ENCODE measurements at regions not wholly inside any gene's neighbourhood (a gene's known extent, or its start where the extent isn't known, plus 50 kb on each side); places are given as distances from the start of the nearest gene placed in this dataset.

DNA sequence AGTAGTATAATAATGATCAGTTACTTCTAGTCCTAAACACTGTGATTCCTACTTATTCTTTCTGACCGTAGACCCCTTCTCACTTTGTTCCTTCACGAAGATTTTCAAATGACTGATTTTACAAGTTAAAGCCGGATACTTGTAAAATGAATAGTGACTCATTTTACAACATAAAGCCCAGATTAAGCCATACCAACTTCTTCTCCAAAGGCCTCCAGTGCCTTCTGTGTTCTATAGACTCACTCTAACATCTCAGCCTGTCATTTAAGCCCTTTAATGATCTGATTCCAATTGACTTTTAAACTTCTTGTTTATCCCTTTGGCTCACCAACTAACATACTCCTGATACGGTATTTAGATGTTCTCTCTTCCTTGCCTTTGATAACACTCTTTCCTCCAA, 480.0 kb upstream of the HS3ST1 start:
- no peak for DNase-seq (ENCODE audit: low read depth)

DNA sequence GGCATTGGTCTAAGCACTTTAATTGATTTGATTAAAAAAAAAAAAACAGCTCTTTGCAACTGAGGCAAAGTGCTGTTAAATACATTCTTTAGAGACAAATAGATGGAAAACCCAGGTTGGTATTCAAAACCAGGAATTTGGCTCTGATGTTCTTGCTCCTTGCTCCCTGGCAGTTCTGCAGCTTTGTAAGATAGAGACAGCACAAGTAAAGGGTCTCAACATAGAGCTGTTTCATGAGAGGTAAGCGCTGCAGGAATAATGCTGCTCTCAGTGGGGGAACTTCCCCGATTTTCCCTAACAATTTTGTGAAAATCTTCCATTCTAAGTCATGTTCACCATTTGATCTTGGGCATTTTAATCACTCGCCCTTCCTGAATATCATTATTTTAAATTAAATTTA, 479.5 kb upstream of the HS3ST1 start:
- no peak for DNase-seq (ENCODE audit: low read depth)

DNA sequence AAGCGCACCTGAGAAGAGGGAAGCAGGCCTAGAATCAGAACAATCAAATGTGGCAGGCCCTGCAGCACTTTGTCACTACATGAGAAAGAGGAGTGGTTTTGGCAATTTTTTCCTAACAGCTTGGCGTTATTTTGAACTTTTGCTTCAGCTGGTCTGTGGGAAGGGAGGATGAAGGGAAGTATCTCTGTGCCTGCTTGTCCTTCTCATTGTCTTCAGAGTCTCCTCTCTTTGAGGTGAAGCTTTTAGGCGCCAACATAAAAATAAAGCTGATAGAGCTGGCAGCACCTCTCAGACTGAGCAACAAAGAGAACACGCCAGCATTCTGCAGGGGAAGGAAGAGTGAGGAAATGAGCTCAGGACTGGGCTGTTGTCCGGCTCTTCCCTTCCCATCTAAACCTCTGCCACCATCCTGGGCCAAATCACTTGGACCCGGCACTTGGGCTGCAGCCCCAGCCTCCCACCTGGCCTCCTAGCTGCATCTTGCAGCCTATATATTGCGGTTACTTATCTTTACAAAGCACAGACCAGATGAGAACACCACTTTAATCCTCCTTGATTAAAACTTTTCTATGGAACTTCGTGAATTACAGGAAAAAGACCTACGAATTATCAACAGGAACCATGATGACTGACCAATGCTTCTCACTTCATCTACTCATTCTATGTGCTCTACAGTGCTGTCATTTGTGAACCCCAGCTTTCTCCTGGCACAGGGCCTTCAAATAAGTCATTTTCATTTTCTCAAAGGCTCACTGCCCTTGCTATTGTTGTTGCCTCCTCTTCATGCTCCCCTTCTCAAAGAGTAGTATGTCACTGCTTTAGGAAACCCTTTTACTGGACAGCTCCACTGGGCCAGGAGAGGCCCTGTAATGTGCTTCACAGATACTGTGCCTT, 476.4 kb upstream of the HS3ST1 start:
- no peak for DNase-seq (ENCODE audit: low read depth)

GRCh38 chr4:11904117-11904535, 475.4 kb upstream of the HS3ST1 start:
- peak; percentile 3 for DNase-seq (ENCODE audit: low read depth)

GRCh38 chr4:11901089-11901488, 472.4 kb upstream of the HS3ST1 start:
- DNase-seq (ENCODE audit: low read depth): no peak

- DNase-seq (ENCODE audit: low read depth): no peak
Measured at GRCh38 chr4:11900359-11900758, 471.7 kb upstream of the HS3ST1 start.

DNA sequence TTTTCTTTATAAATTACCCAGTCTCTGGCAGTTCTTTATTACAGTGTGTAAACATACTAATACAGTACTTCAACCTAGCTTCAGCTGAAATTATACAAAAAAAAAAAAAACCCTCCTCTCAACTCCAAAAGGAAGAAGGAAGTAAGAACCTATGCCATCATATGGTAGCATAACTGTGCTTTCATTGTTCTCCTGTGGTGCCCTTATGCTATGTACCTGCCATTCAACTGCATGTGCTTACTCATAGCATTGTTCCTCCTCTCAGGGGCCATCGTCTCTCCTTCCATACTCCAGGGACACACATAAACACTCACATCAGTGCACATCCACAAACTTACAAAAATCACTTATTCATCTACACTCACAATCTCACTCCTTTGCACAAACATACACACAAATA, 470.1 kb upstream of the HS3ST1 start:
- DNase-seq (ENCODE audit: low read depth): no peak

DNA sequence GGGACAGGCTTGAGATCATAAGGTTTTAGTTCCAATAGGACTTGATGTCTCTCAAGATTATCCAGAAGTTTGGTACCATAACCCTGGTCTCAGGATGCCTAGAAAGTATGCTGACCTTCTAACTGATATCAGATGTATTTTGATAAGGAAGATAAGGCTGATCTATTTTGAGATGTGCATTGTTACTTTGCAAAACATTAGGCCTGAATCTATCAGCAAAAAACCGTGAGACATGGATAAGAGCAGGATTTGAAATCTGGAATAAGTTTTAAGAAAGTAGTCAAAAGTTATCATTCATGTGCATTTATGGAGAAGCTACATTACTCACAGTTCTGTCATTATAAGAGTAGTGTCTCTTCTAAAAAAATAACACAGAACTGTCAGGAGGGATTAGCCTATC, 467.1 kb upstream of the HS3ST1 start:
- DNase-seq (ENCODE audit: low read depth): no peak

DNA sequence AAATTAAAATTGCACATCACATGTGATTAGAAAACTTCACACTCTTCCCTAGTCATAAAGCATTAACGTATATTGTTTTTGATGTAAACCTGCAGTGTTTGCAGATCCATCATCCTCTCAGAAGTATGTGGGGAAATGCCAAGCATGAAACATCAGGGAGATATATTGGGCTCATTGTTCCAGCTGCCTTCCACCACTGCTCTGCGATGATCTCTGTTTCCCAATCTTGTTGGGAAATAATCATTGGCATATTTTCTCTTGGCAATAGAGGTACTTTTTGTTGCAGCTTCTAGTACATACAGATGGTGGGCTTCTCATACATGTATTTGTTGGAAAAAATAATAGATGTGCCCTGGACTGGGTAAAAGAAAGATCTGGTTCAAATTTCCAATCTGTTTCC, 466.3 kb upstream of the HS3ST1 start:
- DNase-seq (ENCODE audit: low read depth): no peak

GRCh38 chr4:11894221-11894620, 465.5 kb upstream of the HS3ST1 start:
- DNase-seq (ENCODE audit: low read depth): no peak

DNA sequence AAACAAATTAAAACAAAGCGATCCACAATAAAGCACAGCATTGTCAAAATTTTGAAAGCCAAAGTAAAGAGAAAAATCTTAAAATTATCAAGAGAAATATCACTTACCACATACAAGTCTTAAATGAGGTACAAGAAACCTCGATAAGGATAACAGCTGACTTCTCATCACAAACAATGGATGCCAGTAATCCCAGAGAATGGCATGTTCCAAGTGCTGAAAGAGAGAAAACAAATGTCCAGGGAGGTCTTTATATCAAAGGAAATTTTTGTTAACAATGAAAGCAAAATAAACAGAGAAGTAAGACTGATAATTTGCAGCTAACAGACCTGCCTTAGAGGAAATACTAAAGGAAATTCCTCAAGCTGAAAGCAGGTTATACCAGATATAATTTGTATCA, 460.4 kb upstream of the HS3ST1 start:
- DNase-seq (ENCODE audit: low read depth): no peak

DNA sequence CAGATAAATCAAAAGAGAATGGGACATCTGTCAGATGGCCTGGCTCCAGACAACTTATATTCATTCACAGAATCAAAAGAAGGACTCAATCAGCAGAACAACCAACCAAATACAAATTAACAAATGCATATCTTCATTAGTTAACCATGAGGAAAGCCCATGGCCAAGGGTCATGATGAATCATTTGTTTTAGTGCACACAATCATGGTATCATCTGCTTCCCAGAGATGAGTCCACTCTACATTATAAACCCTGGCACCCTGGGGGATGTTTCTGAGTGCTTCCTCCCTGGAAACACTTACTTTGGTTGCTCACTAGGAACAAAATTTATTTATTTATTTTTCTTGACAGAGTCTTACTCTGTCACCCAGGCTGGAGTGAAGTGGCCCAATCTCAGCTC, 453.3 kb upstream of the HS3ST1 start:
- DNase-seq (ENCODE audit: low read depth): no peak

- no peak for DNase-seq (ENCODE audit: low read depth)
Measured at GRCh38 chr4:11881364-11881763, 452.7 kb upstream of the HS3ST1 start.

DNA sequence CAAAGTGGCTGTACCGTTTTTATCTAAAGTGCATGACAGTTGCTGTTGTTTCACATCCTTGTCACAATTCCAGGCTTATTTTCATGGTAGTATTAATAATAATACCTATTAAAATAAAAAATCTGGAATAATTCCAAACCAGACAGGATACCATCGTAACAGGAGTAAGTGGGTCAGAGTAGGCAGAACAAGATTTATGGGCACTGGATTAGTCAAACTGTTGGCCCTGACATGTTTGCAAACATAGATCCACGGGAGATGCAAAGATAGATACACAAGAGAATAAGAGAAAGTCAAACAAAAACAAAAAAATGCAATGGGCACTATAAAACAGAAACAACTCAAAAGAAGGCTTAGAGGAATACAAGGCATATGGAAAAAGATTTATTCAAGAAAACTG, 449.5 kb upstream of the HS3ST1 start:
- DNase-seq (ENCODE audit: low read depth): no peak

DNA sequence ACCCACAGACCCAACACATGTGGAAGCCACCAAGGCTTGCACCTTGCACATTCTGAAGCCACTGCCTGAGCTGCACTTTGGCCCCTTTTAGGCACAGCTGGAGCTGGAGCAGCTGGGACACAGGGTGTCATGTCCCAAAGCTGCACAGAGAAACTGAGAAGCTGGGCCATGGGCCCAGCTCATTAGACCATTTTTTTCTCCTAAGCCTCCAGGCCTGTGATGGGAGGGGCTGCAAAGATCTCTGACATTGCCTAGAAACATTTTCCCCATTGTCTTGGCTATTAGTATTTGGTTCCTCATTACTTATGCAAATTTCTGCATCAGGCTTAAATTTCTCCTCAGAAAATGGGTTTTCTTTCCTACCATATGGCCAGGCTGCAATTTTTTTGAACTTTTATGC, 447.4 kb upstream of the HS3ST1 start:
- no peak for DNase-seq (ENCODE audit: low read depth)

- no peak for DNase-seq (ENCODE audit: low read depth)
Measured at GRCh38 chr4:11869191-11869870, 440.6 kb upstream of the HS3ST1 start.

DNA sequence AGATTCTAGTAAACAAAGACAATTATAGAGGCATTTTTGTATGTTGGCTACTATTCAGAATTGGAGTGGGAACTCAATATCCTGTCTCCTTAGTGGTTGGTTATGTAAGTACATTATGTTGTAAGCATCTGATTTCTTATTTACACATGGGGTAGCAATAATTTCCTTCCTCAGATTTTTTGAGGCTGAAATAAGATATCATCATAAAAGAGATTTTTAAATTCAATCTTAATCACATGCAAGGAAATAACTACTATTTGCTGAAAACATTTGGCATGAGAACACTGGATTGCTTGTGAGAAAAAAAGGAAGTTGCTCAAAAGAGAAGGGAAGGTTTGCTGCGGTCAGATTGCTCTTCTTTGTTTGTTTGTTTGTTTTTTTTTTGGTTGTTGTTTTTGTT, 437.7 kb upstream of the HS3ST1 start:
- DNase-seq (ENCODE audit: low read depth): no peak

- DNase-seq (ENCODE audit: low read depth): no peak
Measured at GRCh38 chr4:11860996-11861395, 432.3 kb upstream of the HS3ST1 start.

DNA sequence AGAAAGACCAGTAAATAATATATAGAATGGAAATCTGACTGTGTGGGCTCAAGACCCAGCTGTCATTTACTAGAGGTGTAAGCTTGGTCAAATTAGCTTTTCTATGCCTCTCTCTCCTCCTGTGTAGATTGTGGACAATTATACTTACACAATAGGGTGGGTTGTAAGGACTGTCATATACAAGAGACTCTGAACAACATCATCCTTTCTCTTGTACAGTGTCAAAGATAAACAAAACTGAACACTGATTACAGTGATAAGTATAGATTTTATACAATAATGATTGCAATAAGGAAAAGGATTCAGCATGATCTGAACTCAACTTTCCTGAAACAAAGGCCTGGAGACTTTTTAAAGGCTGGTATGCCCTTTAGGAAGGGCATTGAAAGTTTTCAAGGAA, 429.2 kb upstream of the HS3ST1 start:
- DNase-seq (ENCODE audit: low read depth): no peak

- DNase-seq (ENCODE audit: low read depth): no peak
Measured at GRCh38 chr4:11847167-11847566, 418.5 kb upstream of the HS3ST1 start.

GRCh38 chr4:11843927-11844326, 415.2 kb upstream of the HS3ST1 start:
- no peak for DNase-seq (ENCODE audit: low read depth)

GRCh38 chr4:11843340-11843739, 414.6 kb upstream of the HS3ST1 start:
- no peak for DNase-seq (ENCODE audit: low read depth)

- DNase-seq (ENCODE audit: low read depth): no peak
Measured at GRCh38 chr4:11842620-11843263, 414.0 kb upstream of the HS3ST1 start.
